Upper lobe of right lung (tissue), 1 donor: ENCODE measurements at regions not wholly inside any gene's neighbourhood (a gene's known extent, or its start where the extent isn't known, plus 50 kb on each side); places are given as distances from the start of the nearest gene placed in this dataset.
"Not testable (repeated sequence)": the region's sequence is repeated elsewhere in the genome, so short reads cannot be mapped to it uniquely, and the experiment has no call there.

Source experiments
- ATAC-seq: fragments of 200-7000 bp; cut with Tn5 transposase; one replicate; pipeline ENCODE4 v1.9.1; 2020; ENCODE audit warnings: mild to moderate bottlenecking, moderate library complexity
- DNase-seq: peaks from one replicate; pipeline ENCODE4 v3.0.0-alpha.2; 2020
- H3K27ac ChIP-seq: fragments of 200-600 bp; one replicate; pipeline ENCODE4 v1.8.0; 2022
- H3K27me3 ChIP-seq: fragments of 200-600 bp; one replicate; pipeline ENCODE4 v1.8.0; 2022; ENCODE audit warnings: mild to moderate bottlenecking
- H3K36me3 ChIP-seq: fragments of 200-600 bp; one replicate; pipeline ENCODE4 v1.8.0; 2022
- H3K4me1 ChIP-seq: fragments of 200-600 bp; one replicate; pipeline ENCODE4 v1.8.0; 2022
- H3K4me3 ChIP-seq: fragments of 200-600 bp; one replicate; pipeline ENCODE4 v1.8.0; 2022; ENCODE audit warnings: mild to moderate bottlenecking
- H3K9me3 ChIP-seq: fragments of 200-600 bp; one replicate; pipeline ENCODE4 v1.8.0; 2022
- CTCF ChIP-seq: fragments of 200-600 bp; IDR thresholded peaks from one replicate; pipeline ENCODE4 v1.8.0; 2022; ENCODE audit warnings: antibody characterized with exemption
- intact Hi-C: fragments of 100-400 bp; cut with DNase I; formaldehyde crosslinking; loops from one replicate; pipeline ENCODE4 v1.11.0; 2022
- donor health status: DM: no; HTN: yes; CAD: no; lungs with severe emphysema.

- H3K9me3 ChIP-seq = no peaks in the 10 kb centered on the region
- H3K36me3 ChIP-seq = no peaks in the 10 kb centered on the region
- H3K27ac ChIP-seq = no peak overlapping the region
- no peaks in the 10 kb centered on the region for H3K27me3 ChIP-seq
- no peak overlapping the region for H3K4me3 ChIP-seq
- H3K4me1 ChIP-seq = peaks cover 16% of the 10 kb centered on the region
- DNase-seq = no peak
- TF ChIP-seq CTCF = no peak
- ATAC-seq = no peak
- intact Hi-C loops = no loop called here
Measured at GRCh38 chr12:46478123-46478522, 105.5 kb upstream of the SLC38A2 start.

- Histone ChIP-seq H3K27me3 (no peaks in the 10 kb centered on the region), H3K4me1 (peaks cover 22% of the 10 kb centered on the region), H3K36me3 (no peaks in the 10 kb centered on the region), H3K4me3 (no peak overlapping the region), H3K9me3 (no peaks in the 10 kb centered on the region), H3K27ac (no peak overlapping the region)
- no peak for ATAC-seq
- intact Hi-C loops = no loop called here
- no peak for DNase-seq
- TF ChIP-seq CTCF = no peak
Measured at GRCh38 chr12:46477541-46477940, 105.0 kb upstream of the SLC38A2 start.

- ATAC-seq (no peak), DNase-seq (no peak)
- no peaks in the 10 kb centered on the region for H3K27me3 ChIP-seq
- TF ChIP-seq CTCF = no peak
- no peaks in the 10 kb centered on the region for H3K36me3 ChIP-seq
- intact Hi-C loops = no loop called here
- no peaks in the 10 kb centered on the region for H3K9me3 ChIP-seq
- H3K4me3 ChIP-seq = no peak overlapping the region
- H3K27ac ChIP-seq = no peak overlapping the region
- peaks cover 25% of the 10 kb centered on the region for H3K4me1 ChIP-seq
Measured at GRCh38 chr12:46475972-46476645, 103.5 kb upstream of the SLC38A2 start.

- not testable (repeated sequence) for H3K4me3 ChIP-seq, ATAC-seq
Measured at GRCh38 chr12:46474385-46474784, 101.8 kb upstream of the SLC38A2 start.

GRCh38 chr12:46473634-46474329 lies 101.2 kb upstream of the SLC38A2 start:
- H3K9me3 ChIP-seq = no peaks in the 10 kb centered on the region
- H3K36me3 ChIP-seq = no peaks in the 10 kb centered on the region
- DNase-seq (peak; percentile 73), ATAC-seq (peak; percentile 97)
- no peaks in the 10 kb centered on the region for H3K27me3 ChIP-seq
- TF ChIP-seq CTCF = no peak
- H3K4me3 ChIP-seq = no peak overlapping the region
- peaks cover 25% of the 10 kb centered on the region for H3K4me1 ChIP-seq
- H3K27ac ChIP-seq = peak overlapping the region; percentile 78
- intact Hi-C loops = no loop called here

More at GRCh38 chr12:46474385-46474784, 101.8 kb upstream of the SLC38A2 start:
- H3K27me3 ChIP-seq, H3K9me3 ChIP-seq, intact Hi-C loops, DNase-seq, H3K36me3 ChIP-seq: not testable (repeated sequence)
- H3K27ac ChIP-seq = peak overlapping the region; percentile 78
- H3K4me1 ChIP-seq = peaks cover 25% of the 10 kb centered on the region

GRCh38 chr12:46472893-46473633 lies 100.5 kb upstream of the SLC38A2 start:
- no peak for DNase-seq
- H3K27ac ChIP-seq = peak overlapping the region; percentile 78
- H3K36me3 ChIP-seq = no peaks in the 10 kb centered on the region
- H3K9me3 ChIP-seq = no peaks in the 10 kb centered on the region
- intact Hi-C loops = no loop called here
- no peak for ATAC-seq
- H3K4me1 ChIP-seq = peaks cover 25% of the 10 kb centered on the region
- no peaks in the 10 kb centered on the region for H3K27me3 ChIP-seq
- H3K4me3 ChIP-seq = no peak overlapping the region
- no peak for TF ChIP-seq CTCF
